PC-3 (cell line): ENCODE measurements at regions not wholly inside any gene's neighbourhood (a gene's known extent, or its start where the extent isn't known, plus 50 kb on each side); places are given as distances from the start of the nearest gene placed in this dataset.

Experiments used
- ATAC-seq: fragments of 200-7000 bp; cut with Tn5 transposase; 2 replicates; pipeline ENCODE4 v1.9.1; 2020; ENCODE audit warnings: mild to moderate bottlenecking, moderate library complexity
- BruUV-seq: library from RNA; stranded (reverse); fragments of 400-500 nt; replicated peaks from 2 replicates; lab custom pipeline; 2021; lab: Mats Ljungman, UMichigan
- CTCF ChIA-PET: fragments of 300-600 bp; sonication (Branson Sonifier 250); formaldehyde crosslinking; loops from one replicate; lab custom pipeline; 2022; ENCODE audit warnings: antibody characterized with exemption; lab: Charles Lee
- POLR2A ChIA-PET: fragments of 300-600 bp; sonication (Branson Sonifier 250); formaldehyde crosslinking; loops from one replicate; lab custom pipeline; 2022; ENCODE audit warnings: antibody characterized with exemption; ENCODE audit not compliant: unreplicated experiment; lab: Charles Lee
- DNase-seq: peaks from one replicate; pipeline ENCODE4 v3.0.0-alpha.2; 2015
- H2AFZ ChIP-seq: fragments of 300-600 bp; sonication (generic); 2 replicates; pipeline ENCODE4 v1.6.0; 2016; ENCODE audit warnings: antibody characterized with exemption, low read length
- H3F3A ChIP-seq: fragments of 300-600 bp; sonication (generic); one replicate; pipeline ENCODE4 v1.6.0; 2017; ENCODE audit warnings: antibody characterized with exemption, low read length, control low read depth, mild to moderate bottlenecking; ENCODE audit not compliant: unreplicated experiment
- H3K27ac ChIP-seq: fragments of 300-600 bp; sonication (generic); 2 replicates; pipeline ENCODE4 v1.5.1; 2016; ENCODE audit warnings: mild to moderate bottlenecking, low read length
- H3K27me3 ChIP-seq: fragments of 300-600 bp; sonication (generic); 2 replicates; pipeline ENCODE4 v1.6.1; 2016; ENCODE audit warnings: low read length, mixed read lengths
- H3K36me3 ChIP-seq: fragments of 300-600 bp; sonication (generic); 2 replicates; pipeline ENCODE4 v1.6.1; 2016; ENCODE audit warnings: low read depth, mixed run types, low read length, mixed read lengths
- H3K4me1 ChIP-seq: fragments of 300-600 bp; sonication (generic); 2 replicates; pipeline ENCODE4 v1.5.1; 2016; ENCODE audit warnings: low read length; ENCODE audit not compliant: insufficient read depth
- H3K4me2 ChIP-seq: fragments of 300-600 bp; sonication (generic); 2 replicates; pipeline ENCODE4 v1.6.0; 2016; ENCODE audit warnings: low read length
- H3K4me3 ChIP-seq: fragments of 300-600 bp; sonication (generic); 2 replicates; pipeline ENCODE4 v1.5.1; 2016; ENCODE audit warnings: mild to moderate bottlenecking, low read length, mixed read lengths
- H3K79me2 ChIP-seq: fragments of 300-600 bp; sonication (generic); 2 replicates; pipeline ENCODE4 v1.6.1; 2017; ENCODE audit warnings: low read length, mixed read lengths
- H3K9ac ChIP-seq: fragments of 300-600 bp; sonication (generic); 2 replicates; pipeline ENCODE4 v1.6.0; 2016; ENCODE audit warnings: mild to moderate bottlenecking, low read length
- H3K9me2 ChIP-seq: fragments of 300-600 bp; sonication (generic); replicated peaks from 2 replicates; pipeline ENCODE4 v1.6.1; 2016; ENCODE audit warnings: mixed run types, low read length, mixed read lengths
- H3K9me3 ChIP-seq: fragments of 300-600 bp; sonication (generic); 2 replicates; pipeline ENCODE4 v1.6.1; 2016; ENCODE audit warnings: low read length, mixed read lengths
- H4K20me1 ChIP-seq: fragments of 300-600 bp; sonication (generic); 2 replicates; pipeline ENCODE4 v1.6.1; 2016; ENCODE audit warnings: low read length, mixed read lengths
- EZH2 ChIP-seq: fragments of 300-600 bp; sonication (generic); IDR thresholded peaks from one replicate; pipeline ENCODE4 v1.6.1; 2017; ENCODE audit warnings: antibody characterized with exemption, mild to moderate bottlenecking, low read length; ENCODE audit not compliant: unreplicated experiment
- EZH2phosphoT487 ChIP-seq: fragments of 300-600 bp; sonication (generic); IDR thresholded peaks from 2 replicates; pipeline ENCODE4 v1.6.1; 2018; ENCODE audit warnings: mild to moderate bottlenecking, antibody characterized with exemption, low read length, borderline replicate concordance
- intact Hi-C: fragments of 100-400 bp; cut with micrococcal nuclease; formaldehyde crosslinking; loops from 2 replicates; pipeline ENCODE4 v1.9.0; 2023
- TF ChIP-seq, protein P1 (sequence below): fragments of 300-600 bp; sonication (generic); conservative IDR thresholded peaks from 2 replicates; pipeline ENCODE4 v1.5.1; 2017; ENCODE audit warnings: antibody characterized with exemption, low read depth, mild to moderate bottlenecking, low read length

DNA sequence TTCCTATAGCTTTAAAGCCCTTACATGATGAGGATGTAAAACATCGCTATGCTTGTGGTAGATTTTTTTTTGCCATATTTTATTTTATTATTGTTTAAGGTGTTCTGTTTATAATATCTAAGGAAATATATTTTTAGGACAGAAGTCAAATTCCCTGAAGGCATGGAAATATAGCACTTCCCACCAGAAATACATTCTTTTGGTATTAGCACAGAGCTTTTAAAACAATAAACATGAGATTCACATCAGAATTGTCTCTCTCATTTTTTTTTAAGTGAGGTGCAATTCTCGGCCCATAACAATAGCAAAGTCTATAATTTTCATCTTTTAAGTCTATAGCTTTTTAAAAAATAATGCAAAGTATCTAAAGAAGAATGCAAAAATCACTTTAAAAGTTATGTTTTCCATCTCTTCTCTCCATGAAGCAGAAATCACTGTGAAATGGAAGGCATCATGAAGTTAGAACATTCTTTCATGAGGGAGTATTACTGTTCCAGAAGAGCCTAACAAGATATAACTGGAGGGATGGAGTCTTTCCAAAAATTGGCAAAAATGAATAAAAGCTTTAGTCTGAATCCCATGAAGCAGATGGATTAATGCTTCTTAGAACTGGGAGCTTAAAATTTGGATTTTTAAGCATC, 283.6 kb upstream of the TRIB2 start:
- ATAC-seq (no peak), DNase-seq (peak; percentile 18)
- intact Hi-C loops, result loop anchor here (5.0 to 10.0 kb wide), 3 partner anchors 102 to 284 kb away; partner anchors contain the start of gene TRIB2
- CTCF ChIA-PET, result no interaction called here
- Histone ChIP-seq H3K9me3 (no peaks in the 10 kb centered on the region), H3K79me2 (no peaks in the 10 kb centered on the region), H3K4me2 (no peak overlapping the region), H3K36me3 (no peaks in the 10 kb centered on the region), H2AFZ (no peak overlapping the region), H3K9me2 (no peaks in the 10 kb centered on the region), H3K27ac (no peak overlapping the region), H3K4me3 (no peak overlapping the region), H3K27me3 (no peaks in the 10 kb centered on the region), H3F3A (no peaks in the 10 kb centered on the region), H3K4me1 (peaks cover 26% of the 10 kb centered on the region), H3K9ac (no peak overlapping the region), H4K20me1 (no peaks in the 10 kb centered on the region)
- POLR2A ChIA-PET, result no interaction called here
- TF ChIP-seq EZH2phosphoT487, result no peak
- TF ChIP-seq EZH2, result no peak
- TF ChIP-seq, protein P1, sequence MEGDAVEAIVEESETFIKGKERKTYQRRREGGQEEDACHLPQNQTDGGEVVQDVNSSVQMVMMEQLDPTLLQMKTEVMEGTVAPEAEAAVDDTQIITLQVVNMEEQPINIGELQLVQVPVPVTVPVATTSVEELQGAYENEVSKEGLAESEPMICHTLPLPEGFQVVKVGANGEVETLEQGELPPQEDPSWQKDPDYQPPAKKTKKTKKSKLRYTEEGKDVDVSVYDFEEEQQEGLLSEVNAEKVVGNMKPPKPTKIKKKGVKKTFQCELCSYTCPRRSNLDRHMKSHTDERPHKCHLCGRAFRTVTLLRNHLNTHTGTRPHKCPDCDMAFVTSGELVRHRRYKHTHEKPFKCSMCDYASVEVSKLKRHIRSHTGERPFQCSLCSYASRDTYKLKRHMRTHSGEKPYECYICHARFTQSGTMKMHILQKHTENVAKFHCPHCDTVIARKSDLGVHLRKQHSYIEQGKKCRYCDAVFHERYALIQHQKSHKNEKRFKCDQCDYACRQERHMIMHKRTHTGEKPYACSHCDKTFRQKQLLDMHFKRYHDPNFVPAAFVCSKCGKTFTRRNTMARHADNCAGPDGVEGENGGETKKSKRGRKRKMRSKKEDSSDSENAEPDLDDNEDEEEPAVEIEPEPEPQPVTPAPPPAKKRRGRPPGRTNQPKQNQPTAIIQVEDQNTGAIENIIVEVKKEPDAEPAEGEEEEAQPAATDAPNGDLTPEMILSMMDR, result no peak
- no TSS peak for BruUV-seq

DNA sequence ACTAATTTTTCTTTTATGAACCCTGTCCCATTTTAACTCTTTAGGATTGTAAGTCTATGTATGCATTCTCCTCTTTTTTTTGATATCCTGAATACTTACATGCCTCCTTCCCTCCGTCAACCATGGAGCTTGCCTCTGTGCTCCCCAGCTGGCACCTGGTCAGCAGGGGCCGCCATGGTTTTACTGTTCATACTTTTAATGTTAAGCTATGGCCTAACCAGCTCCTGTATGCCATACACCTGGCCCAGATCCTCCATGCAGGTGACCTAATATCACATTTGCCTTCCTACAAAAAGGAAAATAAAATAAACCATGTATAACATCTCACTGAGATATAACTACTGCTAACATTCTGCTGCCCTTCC, 283.1 kb upstream of the TRIB2 start:
- ChIA-PET POLR2A (interaction anchor here (0.6 kb wide), 1 partner anchor 285 kb away, joined by 3 read pairs; no protein-coding TSS in a partner anchor), CTCF (no interaction called here)
- no peaks in the 10 kb centered on the region for H3K79me2 ChIP-seq
- no peaks in the 10 kb centered on the region for H3K9me2 ChIP-seq
- peaks cover 26% of the 10 kb centered on the region for H3K4me1 ChIP-seq
- no peaks in the 10 kb centered on the region for H3K27me3 ChIP-seq
- intact Hi-C loops, result loop anchor here (5.0 to 10.0 kb wide), 3 partner anchors 101 to 284 kb away; partner anchors contain the start of gene TRIB2
- ATAC-seq (no peak), DNase-seq (peak; percentile 11)
- no peaks in the 10 kb centered on the region for H3F3A ChIP-seq
- H2AFZ ChIP-seq, result no peak overlapping the region
- no peak overlapping the region for H3K9ac ChIP-seq
- BruUV-seq, result no TSS peak
- TF ChIP-seq, protein P1, result peak; percentile 38; the same call in 1 of the 2 replicates
- TF ChIP-seq EZH2phosphoT487 (no peak), EZH2 (no peak)
- no peak overlapping the region for H3K27ac ChIP-seq
- H4K20me1 ChIP-seq, result no peaks in the 10 kb centered on the region
- no peaks in the 10 kb centered on the region for H3K36me3 ChIP-seq
- H3K4me3 ChIP-seq, result no peak overlapping the region
- no peak overlapping the region for H3K4me2 ChIP-seq
- H3K9me3 ChIP-seq, result no peaks in the 10 kb centered on the region

DNA sequence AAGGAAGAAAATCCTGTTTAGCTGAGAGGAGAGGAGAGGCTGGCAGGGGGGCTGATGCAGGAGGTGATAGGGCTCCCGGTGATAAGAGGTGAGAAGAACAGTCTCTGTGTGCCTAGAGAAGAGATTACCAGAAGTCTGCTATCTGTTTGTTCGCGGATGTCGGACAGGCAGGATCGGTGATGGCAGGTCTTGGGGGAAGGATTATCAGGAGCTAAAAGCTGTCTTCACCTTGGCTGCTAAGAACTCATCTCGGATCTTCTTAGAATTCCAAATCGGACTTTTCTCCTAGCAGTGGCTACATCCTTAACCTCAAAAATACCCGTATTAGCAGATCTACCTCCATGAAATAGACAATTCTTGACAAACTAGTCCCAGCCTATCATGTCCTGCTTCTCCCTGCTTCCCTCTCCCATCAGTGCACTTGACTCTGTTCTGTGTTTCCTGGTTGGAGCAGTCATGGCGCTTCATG, 282.1 kb upstream of the TRIB2 start:
- intact Hi-C loops, result loop anchor here (5.0 to 10.0 kb wide), 3 partner anchors 100 to 283 kb away; partner anchors contain the start of gene TRIB2
- no peaks in the 10 kb centered on the region for H3K9me2 ChIP-seq
- no peaks in the 10 kb centered on the region for H3K36me3 ChIP-seq
- DNase-seq (no peak), ATAC-seq (no peak)
- H3K9me3 ChIP-seq, result no peaks in the 10 kb centered on the region
- no peak overlapping the region for H3K4me2 ChIP-seq
- no peaks in the 10 kb centered on the region for H4K20me1 ChIP-seq
- H3K79me2 ChIP-seq, result no peaks in the 10 kb centered on the region
- no peaks in the 10 kb centered on the region for H3F3A ChIP-seq
- ChIA-PET POLR2A (no interaction called here), CTCF (no interaction called here)
- no peak overlapping the region for H2AFZ ChIP-seq
- no peak overlapping the region for H3K27ac ChIP-seq
- no peak for TF ChIP-seq EZH2phosphoT487
- TF ChIP-seq, protein P1, result no peak
- TF ChIP-seq EZH2, result no peak
- no peak overlapping the region for H3K4me3 ChIP-seq
- H3K4me1 ChIP-seq, result peaks cover 25% of the 10 kb centered on the region
- BruUV-seq, result no TSS peak
- H3K9ac ChIP-seq, result no peak overlapping the region
- H3K27me3 ChIP-seq, result no peaks in the 10 kb centered on the region
